GM10248 (cell line): ENCODE measurements at regions not wholly inside any gene's neighbourhood (a gene's known extent, or its start where the extent isn't known, plus 50 kb on each side); places are given as distances from the start of the nearest gene placed in this dataset.

Experiments
- CTCF ChIA-PET: fragments of 300-600 bp; sonication (Branson Sonifier 250); formaldehyde crosslinking; extraction: SDS; loops from one replicate; lab custom pipeline; 2021; ENCODE audit warnings: antibody characterized with exemption; lab: Yijun Ruan, JAX
- POLR2A ChIA-PET: fragments of 350-650 bp; sonication (Branson Sonifier 250); formaldehyde crosslinking; extraction: SDS; loops from one replicate; lab custom pipeline; 2020; ENCODE audit warnings: antibody characterized with exemption; lab: Yijun Ruan, JAX
- DNase-seq: peaks from one replicate; pipeline ENCODE4 v3.0.0; 2012; ENCODE audit errors: extremely low spot score
- CTCF ChIP-seq: IDR thresholded peaks from 2 replicates; pipeline ENCODE4 v1.5.1; 2012; ENCODE audit warnings: mild to moderate bottlenecking, low read depth; ENCODE audit errors: extremely low read depth, missing control alignments, control extremely low read depth

DNA sequence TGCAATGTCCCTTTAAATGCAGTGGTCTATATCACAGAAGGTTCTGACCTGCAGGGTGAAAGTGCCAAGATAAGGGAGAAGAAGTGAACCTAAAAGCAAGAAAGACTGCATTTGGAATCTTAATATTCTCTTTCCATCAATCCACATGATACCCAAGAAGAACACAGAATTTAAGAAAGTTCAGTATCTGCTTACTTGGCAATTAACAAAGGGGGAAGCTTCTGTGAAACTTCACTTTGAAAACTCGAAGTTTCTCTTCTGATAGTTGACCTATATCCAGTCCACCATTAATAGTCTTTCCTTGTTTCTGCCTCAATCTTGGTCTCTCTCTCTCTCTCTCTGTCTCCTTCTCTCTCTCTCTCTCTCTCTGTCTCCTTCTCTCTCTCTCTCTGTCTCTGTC, 592.0 kb downstream of the UTRN start:
- POLR2A ChIA-PET = no interaction called here
- TF ChIP-seq CTCF = no peak

DNA sequence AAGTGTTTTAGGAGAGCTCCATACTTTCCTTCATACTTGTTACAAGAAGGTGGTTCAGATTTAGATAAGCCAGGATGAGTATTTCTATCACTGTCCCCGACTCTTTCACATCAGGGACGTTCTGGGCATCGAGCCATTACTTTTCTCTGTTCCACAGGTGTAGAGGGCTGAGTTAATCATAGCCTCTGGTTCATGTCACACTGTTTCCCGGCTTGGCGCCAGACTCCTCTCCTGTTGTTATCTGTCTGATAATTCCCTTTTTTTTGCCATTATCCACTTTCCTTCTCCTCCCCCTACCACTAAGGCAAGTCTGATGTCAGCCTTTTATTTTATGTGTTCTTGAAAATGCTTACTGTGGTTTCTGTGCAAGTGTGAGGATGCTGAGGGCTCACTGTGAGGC, 593.4 kb downstream of the UTRN start:
- no peak for TF ChIP-seq CTCF
- CTCF ChIA-PET = no interaction called here
- DNase-seq = no peak
- POLR2A ChIA-PET = no interaction called here

More for the DNA sequence above, 592.0 kb downstream of the UTRN start:
- CTCF ChIA-PET = no interaction called here
- DNase-seq = no peak

GRCh38 chr6:144879436-144879835, 594.3 kb downstream of the UTRN start:
- no peak for TF ChIP-seq CTCF
- ChIA-PET CTCF (interaction anchor here (1.0 to 1.8 kb wide), 2 partner anchors 11 to 12 kb away, joined by 3 to 4 read pairs; no protein-coding TSS in a partner anchor), POLR2A (no interaction called here)
- DNase-seq = no peak

DNA sequence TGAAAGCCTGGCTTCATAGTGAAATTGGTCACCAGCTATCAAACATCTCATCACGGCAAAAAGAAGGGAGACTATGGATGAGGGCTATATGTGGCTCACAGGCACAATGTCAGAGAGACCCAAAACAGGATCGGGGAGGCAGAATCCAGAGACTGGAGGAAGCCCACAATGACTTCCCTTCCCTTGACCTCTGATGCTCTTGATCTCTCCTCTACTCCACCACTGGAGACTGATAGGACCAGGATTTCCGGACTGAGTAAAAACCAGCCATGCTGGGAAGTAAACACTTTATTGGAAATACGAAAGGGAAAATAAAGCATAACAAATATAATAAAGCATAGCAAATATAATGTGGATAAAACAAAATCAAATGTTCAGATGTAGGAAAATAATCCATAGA, 597.3 kb downstream of the UTRN start:
- DNase-seq = no peak
- CTCF ChIA-PET = no interaction called here
- no peak for TF ChIP-seq CTCF
- POLR2A ChIA-PET = no interaction called here

- no peak for TF ChIP-seq CTCF
- ChIA-PET POLR2A (no interaction called here), CTCF (no interaction called here)
- DNase-seq = no peak
Observed at GRCh38 chr6:144883915-144884314, 598.8 kb downstream of the UTRN start.

GRCh38 chr6:144885817-144886216, 600.7 kb downstream of the UTRN start:
- CTCF ChIA-PET = no interaction called here
- POLR2A ChIA-PET = no interaction called here
- no peak for DNase-seq
- no peak for TF ChIP-seq CTCF

DNA sequence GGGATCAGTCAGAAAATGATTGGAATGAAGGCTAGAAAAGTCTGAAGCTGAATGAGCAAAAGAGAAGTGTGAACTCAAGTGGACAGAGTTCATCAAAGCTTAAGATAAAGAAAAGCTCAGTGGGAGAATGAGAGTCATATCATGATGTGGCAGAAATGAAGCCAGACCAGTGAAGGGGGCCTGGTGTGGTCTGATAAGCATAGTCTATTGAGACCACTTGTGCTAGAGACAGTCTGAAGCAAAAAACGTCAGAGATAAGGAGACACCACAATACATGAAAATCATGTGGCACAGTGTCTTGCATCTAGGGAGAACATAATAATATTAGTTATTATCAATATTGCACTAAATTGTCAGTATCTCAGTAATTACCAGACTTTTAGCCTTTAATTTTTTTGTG, 601.5 kb downstream of the UTRN start:
- no peak for DNase-seq
- TF ChIP-seq CTCF = no peak
- CTCF ChIA-PET = interaction anchor here (0.7 kb wide), 1 partner anchor 10 kb away, joined by 3 read pairs; no protein-coding TSS in a partner anchor
- POLR2A ChIA-PET = no interaction called here
